Endothelial cell of umbilical vein (primary cell): ENCODE measurements at regions not wholly inside any gene's neighbourhood (a gene's known extent, or its start where the extent isn't known, plus 50 kb on each side); places are given as distances from the start of the nearest gene placed in this dataset.

ENCODE experiments used
- BruUV-seq: library from RNA; stranded (reverse); fragments of 400-500 nt; replicated peaks from 2 replicates; lab custom pipeline; 2021; lab: Mats Ljungman, UMichigan
- CTCF ChIA-PET: fragments of 300-600, 350-600 bp; sonication (Branson Sonifier 250); formaldehyde crosslinking; loops from one replicate; lab custom pipeline; 2021; ENCODE audit warnings: antibody characterized with exemption, inconsistent platforms; lab: Charles Lee
- POLR2A ChIA-PET: fragments of 300-600, 350-600 bp; sonication (Branson Sonifier 250); formaldehyde crosslinking; loops from one replicate; lab custom pipeline; 2021; ENCODE audit warnings: antibody characterized with exemption, inconsistent platforms; lab: Charles Lee
- DNase-seq: peaks from one replicate; pipeline ENCODE4 v3.0.0-alpha.2; 2011; ENCODE audit warnings: low read depth, low spot score
- FAIRE-seq: peaks from 2 replicates; lab custom pipeline; 2011; peaks lifted over from hg19 to GRCh38; lab: Jason Lieb, UNC
- H2AFZ ChIP-seq: 2 replicates; pipeline ENCODE4 v1.6.0; 2012; ENCODE audit warnings: low read depth, low read length, control low read depth, inconsistent platforms
- H3K27ac ChIP-seq: 2 replicates; pipeline ENCODE4 v1.5.1; 2011; ENCODE audit warnings: low read depth, mild to moderate bottlenecking, control low read depth, low read length, moderate library complexity; ENCODE audit not compliant: insufficient read depth
- H3K27me3 ChIP-seq, 2 experiments: 2 replicates each; pipeline versions ENCODE4 v1.6.0 to v1.6.1; 2011; ENCODE audit warnings: low read length in 2 of 2, mixed read lengths in 1 of 2; ENCODE audit not compliant: control insufficient read depth in 2 of 2, insufficient read depth in 2 of 2
- H3K36me3 ChIP-seq, 2 experiments: 2 replicates in 1 of 2; 3 replicates in 1 of 2; pipeline ENCODE4 v1.5.1; 2011; ENCODE audit warnings: low read length in 2 of 2, mild to moderate bottlenecking in 1 of 2, moderate library complexity in 1 of 2; ENCODE audit not compliant: control insufficient read depth in 2 of 2, insufficient read depth in 2 of 2; ENCODE audit errors: extremely low read depth in 1 of 2
- H3K4me1 ChIP-seq: 3 replicates; pipeline ENCODE4 v1.5.1; 2011; ENCODE audit warnings: mild to moderate bottlenecking, low read length; ENCODE audit not compliant: control insufficient read depth, insufficient read depth; ENCODE audit errors: extremely low read depth
- H3K4me2 ChIP-seq: 2 replicates; pipeline ENCODE4 v1.6.1; 2011; ENCODE audit warnings: low read length, control low read depth, mixed read lengths; ENCODE audit not compliant: insufficient read depth
- H3K4me3 ChIP-seq, 3 experiments: fragments of 200-600 bp in 1 of 3; sonication (generic), shearing (Covaris generic) in 1 of 3; replicated peaks in 1 of 3; 2 replicates each; pipeline ENCODE4 v1.5.1; 2011 to 2016; ENCODE audit warnings: control low read depth in 3 of 3, low read length in 3 of 3, mild to moderate bottlenecking in 2 of 3, inconsistent platforms in 1 of 3, low read depth in 1 of 3, moderate library complexity in 1 of 3; ENCODE audit not compliant: insufficient read depth in 1 of 3
- H3K79me2 ChIP-seq: 2 replicates; pipeline ENCODE4 v1.6.0; 2012; ENCODE audit warnings: low read length, inconsistent platforms; ENCODE audit not compliant: control insufficient read depth, insufficient read depth
- H3K9ac ChIP-seq: replicated peaks from 2 replicates; pipeline ENCODE3; 2011; ENCODE audit warnings: low read length, control low read depth; ENCODE audit not compliant: insufficient read depth; ENCODE audit errors: extremely low read depth
- H3K9me1 ChIP-seq: replicated peaks from 3 replicates; pipeline ENCODE4 v1.6.0; 2011; ENCODE audit warnings: mild to moderate bottlenecking, low read length; ENCODE audit not compliant: control insufficient read depth, insufficient read depth; ENCODE audit errors: extremely low read depth
- H3K9me3 ChIP-seq: replicated peaks from 2 replicates; pipeline ENCODE4 v1.5.1; 2012; ENCODE audit warnings: low read length, inconsistent platforms; ENCODE audit not compliant: control insufficient read depth, insufficient read depth
- H4K20me1 ChIP-seq: replicated peaks from 2 replicates; pipeline ENCODE3; 2011; ENCODE audit warnings: mild to moderate bottlenecking, low read length; ENCODE audit not compliant: control insufficient read depth, insufficient read depth; ENCODE audit errors: extremely low read depth
- CTCF ChIP-seq, 2 donors: IDR thresholded peaks; 1 replicate in 1 of 2; 2 replicates in 1 of 2; pipeline ENCODE4 v1.5.1; 2011; ENCODE audit warnings: low read length in 2 of 2, mild to moderate bottlenecking in 2 of 2, moderate library complexity in 2 of 2, control low read depth in 1 of 2, inconsistent platforms in 1 of 2, low read depth in 1 of 2; ENCODE audit not compliant: insufficient read depth in 1 of 2; ENCODE audit errors: extremely low read depth in 1 of 2
- EZH2 ChIP-seq: IDR thresholded peaks from 2 replicates; pipeline ENCODE4 v1.6.1; 2012; ENCODE audit warnings: borderline replicate concordance, low read depth, mild to moderate bottlenecking, moderate library complexity, low read length, inconsistent platforms; ENCODE audit not compliant: severe bottlenecking
- FOS ChIP-seq: IDR thresholded peaks from 2 replicates; pipeline ENCODE4 v1.6.1; 2011; ENCODE audit warnings: mild to moderate bottlenecking, low read length, moderate library complexity, borderline replicate concordance; ENCODE audit not compliant: insufficient read depth
- GATA2 ChIP-seq: IDR thresholded peaks from 2 replicates; pipeline ENCODE4 v1.7.0; 2011; ENCODE audit warnings: low read depth, mild to moderate bottlenecking, moderate library complexity, mixed read lengths, low read length; ENCODE audit not compliant: insufficient read length, insufficient read depth
- JUN ChIP-seq: IDR thresholded peaks from 2 replicates; pipeline ENCODE4 v1.6.1; 2011; ENCODE audit warnings: borderline replicate concordance, low read depth; ENCODE audit not compliant: insufficient read length, insufficient read depth
- MAX ChIP-seq: IDR thresholded peaks from 2 replicates; pipeline ENCODE4 v1.6.1; 2011; ENCODE audit not compliant: insufficient read depth, insufficient read length
- MYC ChIP-seq: IDR thresholded peaks from one replicate; pipeline ENCODE4 v1.6.1; 2011; ENCODE audit warnings: mild to moderate bottlenecking, low read depth, low read length
- POLR2A ChIP-seq: IDR thresholded peaks from 2 replicates; pipeline ENCODE4 v1.6.1; 2012; ENCODE audit warnings: low read depth, mild to moderate bottlenecking, control low read depth, low read length
- POLR2AphosphoS5 ChIP-seq: IDR thresholded peaks from 2 replicates; pipeline ENCODE4 v1.6.1; 2012; ENCODE audit warnings: low read depth, mild to moderate bottlenecking, control low read depth, low read length, moderate library complexity; ENCODE audit not compliant: insufficient read depth
- dilution Hi-C: fragments of 300-500 bp; cut with MboI; formaldehyde crosslinking; loops from one replicate; pipeline ENCODE4 v1.15.0; 2019; ENCODE audit warnings: low sequenced_read_pairs; ENCODE audit not compliant: extremely low pct_ligation_motif_present
- intact Hi-C: fragments of 100-400 bp; cut with micrococcal nuclease; formaldehyde crosslinking; loops from one replicate; pipeline ENCODE4 v1.10.0; 2022

- Histone ChIP-seq H3K79me2 (no peaks in the 10 kb centered on the region), H3K9me1 (no peaks in the 10 kb centered on the region), H3K9ac (no peak overlapping the region), H4K20me1 (no peaks in the 10 kb centered on the region), H3K27me3 (no peaks in the 10 kb centered on the region), H3K4me1 (no peaks in the 10 kb centered on the region), H3K36me3 (no peaks in the 10 kb centered on the region), H3K27ac (no peak overlapping the region), H2AFZ (no peak overlapping the region), H3K4me3 (no peak overlapping the region), H3K4me2 (no peak overlapping the region), H3K9me3 (no peaks in the 10 kb centered on the region)
- FAIRE-seq (no peak), DNase-seq (no peak)
- BruUV-seq: no TSS peak
- CTCF ChIA-PET: no interaction called here
- TF ChIP-seq POLR2AphosphoS5 (no peak), JUN (no peak), MYC (no peak), EZH2 (no peak)
- dilution Hi-C loops: no loop called here
- intact Hi-C loops: no loop called here
- POLR2A ChIA-PET: no interaction called here
Observed at GRCh38 chr4:14035076-14035475, 407.6 kb upstream of the BOD1L1 start.

DNA sequence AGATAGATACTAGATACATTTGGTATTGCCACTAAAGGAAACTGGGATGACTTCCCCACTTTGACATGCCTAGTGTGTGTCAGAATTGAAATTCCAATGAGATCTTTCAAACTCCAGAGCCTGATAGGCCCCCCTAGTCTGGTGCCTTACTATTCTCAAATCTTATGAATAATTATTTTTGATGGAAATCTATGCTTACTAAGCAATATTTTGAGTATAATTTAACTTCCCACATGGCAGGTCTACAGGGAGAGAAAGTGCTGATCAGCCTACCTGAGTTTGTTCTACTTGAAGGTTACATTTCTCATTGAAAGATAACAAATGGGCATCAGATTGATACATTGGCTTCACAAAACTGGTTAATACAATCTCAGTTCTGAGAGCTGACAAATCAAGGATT lies 415.7 kb upstream of the BOD1L1 start:
- Histone ChIP-seq H2AFZ (no peak overlapping the region), H3K4me2 (no peak overlapping the region), H3K79me2 (no peaks in the 10 kb centered on the region), H3K27ac (no peak overlapping the region), H3K9ac (no peak overlapping the region), H3K27me3 (no peaks in the 10 kb centered on the region), H3K4me3 (no peak overlapping the region), H3K9me3 (no peaks in the 10 kb centered on the region), H3K4me1 (no peaks in the 10 kb centered on the region), H3K9me1 (no peaks in the 10 kb centered on the region), H4K20me1 (no peaks in the 10 kb centered on the region), H3K36me3 (no peaks in the 10 kb centered on the region)
- DNase-seq: no peak
- no peak for TF ChIP-seq GATA2
- TF ChIP-seq MAX: no peak
- TF ChIP-seq JUN: no peak
- TF ChIP-seq POLR2A: no peak
- TF ChIP-seq FOS: no peak
- TF ChIP-seq CTCF (IDR thresholded peaks at IDR 0.05; ENCODE audit: extremely low read depth in 1 of 2, insufficient read depth in 1 of 2, low read depth in 1 of 2, low read length in 2 of 2): no peak
- TF ChIP-seq MYC: no peak
- POLR2A ChIA-PET: no interaction called here
- BruUV-seq: no TSS peak
- intact Hi-C loops (no loop called here), dilution Hi-C loops (no loop called here)
- CTCF ChIA-PET: no interaction called here
- FAIRE-seq: no peak
